GM21723 (cell line): ENCODE measurements at regions not wholly inside any gene's neighbourhood (a gene's known extent, or its start where the extent isn't known, plus 50 kb on each side); places are given as distances from the start of the nearest gene placed in this dataset.
A peak's percentile ranks its signal among the peaks of the same experiment; 100 is the strongest.
"Not testable (repeated sequence)": the region's sequence is repeated elsewhere in the genome, so short reads cannot be mapped to it uniquely, and the experiment has no call there.

Experiments used
- ATAC-seq: cut with Tn5 transposase; IDR thresholded peaks from one replicate; pipeline ENCODE4 v1.9.1; 2021; ENCODE audit warnings: mild to moderate bottlenecking, moderate library complexity; ENCODE audit not compliant: unreplicated experiment

DNA sequence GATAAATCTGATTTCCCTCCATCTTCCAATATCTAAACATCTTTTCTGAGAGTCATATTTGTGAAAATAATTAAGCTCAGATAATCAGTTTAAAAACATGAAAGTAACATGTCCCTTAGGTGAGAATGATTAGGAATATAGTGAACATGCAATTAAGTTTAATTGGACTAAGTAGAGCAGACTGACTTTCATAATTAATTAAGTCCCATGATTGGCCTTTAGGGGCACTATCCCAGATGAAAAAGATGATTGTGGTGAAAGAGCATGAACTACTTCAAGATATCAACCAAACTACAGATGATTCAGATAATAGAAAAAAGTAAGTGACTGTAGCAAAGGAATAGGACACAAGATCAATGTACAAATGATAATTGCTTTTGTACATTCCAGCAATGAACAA lies 758.8 kb downstream of the STIM2 start:
- no peak for ATAC-seq

DNA sequence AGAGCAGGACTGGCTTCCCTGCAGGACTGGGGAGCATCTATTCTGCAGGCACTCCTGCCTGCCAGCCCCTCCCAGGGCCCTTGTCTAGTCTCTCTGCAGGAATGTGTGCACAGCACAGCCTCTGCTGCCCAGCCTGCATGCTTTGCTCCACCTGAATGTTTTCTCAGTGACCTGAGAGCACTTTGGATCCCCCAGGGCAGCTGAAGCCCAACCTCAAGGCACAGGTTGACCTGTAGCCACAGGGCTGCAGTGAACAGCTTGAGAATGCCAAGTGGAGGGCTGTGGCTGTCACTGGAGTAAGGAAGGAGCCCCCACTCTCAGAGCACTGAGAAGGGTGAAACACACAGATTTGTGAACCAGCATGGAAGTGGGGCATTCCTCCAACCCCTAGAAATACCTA lies 760.2 kb downstream of the STIM2 start:
- no peak for ATAC-seq

DNA sequence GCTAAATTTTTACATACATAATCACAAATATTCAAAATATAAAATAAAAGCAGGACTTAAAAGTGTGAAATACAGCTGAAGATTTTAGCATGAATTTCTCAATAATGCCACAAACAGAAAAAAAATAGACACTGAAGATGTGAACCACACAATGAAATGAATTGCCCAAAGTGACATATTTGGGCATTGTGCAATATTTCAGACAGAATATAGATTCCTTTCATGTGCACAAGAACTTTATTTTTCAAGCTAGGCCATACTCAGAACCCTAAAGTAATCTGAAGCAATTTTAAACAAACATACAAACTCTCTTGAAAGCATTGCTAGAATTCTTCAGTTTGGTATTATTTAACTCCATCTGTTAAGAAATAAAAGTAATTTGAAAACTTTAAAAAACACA lies 764.1 kb downstream of the STIM2 start:
- ATAC-seq = no peak

DNA sequence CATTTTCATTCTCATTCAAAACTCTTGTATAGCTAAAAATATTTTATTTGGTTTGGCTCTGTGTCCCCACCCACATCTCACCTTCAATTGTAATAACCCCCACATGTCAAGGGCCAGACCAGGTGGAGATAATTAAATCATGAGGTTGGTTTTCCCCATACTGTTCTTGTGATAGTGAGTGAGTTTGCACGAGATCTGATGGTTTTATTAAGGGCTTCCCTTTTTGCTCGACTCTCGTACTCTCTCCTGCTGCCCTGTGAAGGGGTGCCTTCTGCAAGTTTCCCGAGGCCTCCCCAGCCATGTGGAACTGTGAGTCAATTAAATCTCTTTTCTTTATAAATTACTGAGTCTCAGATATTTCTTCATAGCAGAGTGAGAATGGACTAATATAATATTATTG lies 768.0 kb downstream of the STIM2 start:
- no peak for ATAC-seq

DNA sequence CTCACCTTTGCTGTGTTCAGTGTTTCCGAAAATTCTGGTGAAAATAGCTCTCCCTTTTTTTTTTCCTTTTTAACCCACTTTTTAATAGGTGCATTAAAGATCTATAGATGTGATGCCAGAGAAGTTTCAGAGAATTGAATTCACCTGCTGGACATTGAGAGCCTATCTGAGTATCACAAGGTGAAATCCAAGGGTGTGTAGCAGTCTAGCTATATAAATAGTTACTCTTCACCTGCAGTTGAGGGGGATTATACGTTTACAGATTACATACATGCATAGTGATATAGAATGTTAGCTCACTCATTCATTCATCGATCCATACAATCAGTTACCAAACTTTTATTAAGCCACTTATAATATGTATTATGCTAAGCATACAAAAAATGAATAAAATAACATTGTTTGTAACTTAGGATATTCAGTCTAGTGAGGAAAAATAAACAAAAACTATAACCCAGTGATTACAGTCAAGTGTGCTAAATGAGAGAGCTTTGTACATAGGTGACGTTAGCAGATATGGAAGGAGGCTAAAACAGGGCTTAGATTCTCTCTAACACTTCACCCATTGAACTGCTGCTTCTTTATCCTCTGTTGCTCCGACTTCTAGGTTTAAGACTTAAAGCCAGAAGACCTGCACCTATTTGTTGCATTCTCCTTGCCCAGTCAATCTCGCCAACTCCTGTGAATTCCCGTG lies 769.0 kb downstream of the STIM2 start:
- no peak for ATAC-seq

DNA sequence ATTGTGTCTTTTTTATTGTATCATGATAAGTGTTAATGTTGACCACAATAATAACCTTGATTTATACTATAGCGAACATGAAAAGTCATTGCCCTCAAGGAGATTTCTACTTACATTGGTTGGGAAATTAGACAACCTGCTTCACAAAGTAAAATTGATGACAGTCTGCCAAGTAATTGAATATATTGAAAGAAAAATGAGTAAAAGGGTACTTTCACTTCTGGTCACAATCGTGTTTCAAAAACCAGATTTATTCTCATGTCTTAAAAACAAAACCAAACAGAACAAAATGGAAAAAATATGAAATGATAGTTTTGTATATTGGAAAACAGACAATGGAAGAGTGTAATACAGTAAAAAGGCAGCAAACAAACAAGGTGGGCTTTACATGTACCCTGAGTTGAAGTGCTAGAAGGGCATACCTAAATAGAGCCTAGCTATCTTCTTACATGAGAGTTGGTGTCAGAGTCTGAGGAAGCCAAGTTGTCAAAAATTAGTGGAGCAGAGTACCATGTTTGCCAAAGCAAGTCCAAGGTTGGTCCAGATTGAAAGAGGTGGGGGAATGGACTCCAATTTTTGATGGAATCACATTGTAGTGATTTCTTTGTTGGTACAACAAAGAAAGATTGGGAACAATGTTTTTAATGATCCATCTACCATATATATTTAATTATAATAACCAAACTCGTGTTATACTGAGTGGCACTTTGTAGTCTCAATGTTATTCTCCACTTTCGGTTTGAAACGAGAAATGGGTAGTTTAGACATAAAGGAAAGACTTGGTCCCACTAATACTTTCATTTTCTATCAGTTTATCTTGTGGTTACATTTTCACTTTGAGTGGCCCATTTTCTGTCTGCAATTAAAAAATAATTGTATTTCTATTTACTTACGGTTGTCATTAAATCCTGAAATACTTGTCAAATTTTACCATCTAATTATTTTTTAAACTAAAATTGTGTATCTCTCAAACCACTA lies 775.6 kb downstream of the STIM2 start:
- no peak for ATAC-seq

DNA sequence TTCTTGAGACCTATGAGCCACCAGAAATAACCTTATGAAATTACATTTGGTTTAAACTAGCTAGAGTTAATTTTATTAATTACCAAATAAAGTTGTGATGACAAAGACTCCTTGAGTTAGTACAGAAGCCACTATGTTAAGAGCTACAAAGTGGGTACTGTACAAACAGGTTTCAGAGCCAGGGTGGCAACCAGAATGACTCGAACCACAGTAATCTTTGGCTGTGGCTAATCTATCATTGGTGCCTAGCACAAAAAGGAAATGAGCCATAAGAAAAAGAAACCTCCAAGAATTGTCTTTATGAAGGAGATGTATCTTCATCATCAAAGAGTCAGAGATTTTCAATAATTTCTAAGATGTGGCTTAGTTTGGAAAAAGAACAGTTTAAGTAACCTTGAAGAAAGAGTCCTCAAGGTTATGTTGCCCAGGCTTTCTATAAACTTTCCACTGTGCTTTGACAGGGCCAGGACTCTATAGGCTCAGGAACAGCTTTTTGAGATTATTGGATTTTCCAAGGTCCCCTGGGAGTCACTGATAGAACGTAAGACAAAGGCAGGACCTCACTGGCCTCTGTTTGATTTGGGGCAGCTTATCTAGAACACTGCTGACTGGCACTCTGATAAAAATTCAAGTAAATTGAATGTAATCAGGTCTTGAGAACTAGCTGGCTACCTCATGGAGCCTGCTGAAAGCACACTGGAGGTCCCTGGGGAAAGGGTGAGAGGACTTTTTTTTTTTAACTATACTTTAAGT lies 777.7 kb downstream of the STIM2 start:
- ATAC-seq = no peak

DNA sequence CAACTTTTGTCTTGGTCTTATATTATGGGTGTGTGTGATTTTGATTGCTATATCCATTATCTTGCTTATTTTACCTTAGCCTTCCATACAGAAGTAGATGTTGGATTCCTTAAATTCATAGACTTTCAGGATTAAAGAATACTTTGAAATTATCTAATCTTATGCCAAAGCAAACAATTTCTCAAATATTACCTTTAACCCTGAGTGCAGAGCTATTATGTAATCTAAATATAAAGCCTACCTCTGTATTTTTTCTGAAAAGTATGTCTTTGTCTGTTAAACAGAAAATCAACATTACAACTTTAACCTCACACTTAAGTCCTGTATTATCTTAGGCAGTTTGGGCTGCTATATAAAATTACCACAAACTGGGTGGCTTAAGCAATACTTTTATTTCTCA lies 782.5 kb downstream of the STIM2 start:
- ATAC-seq = no peak

DNA sequence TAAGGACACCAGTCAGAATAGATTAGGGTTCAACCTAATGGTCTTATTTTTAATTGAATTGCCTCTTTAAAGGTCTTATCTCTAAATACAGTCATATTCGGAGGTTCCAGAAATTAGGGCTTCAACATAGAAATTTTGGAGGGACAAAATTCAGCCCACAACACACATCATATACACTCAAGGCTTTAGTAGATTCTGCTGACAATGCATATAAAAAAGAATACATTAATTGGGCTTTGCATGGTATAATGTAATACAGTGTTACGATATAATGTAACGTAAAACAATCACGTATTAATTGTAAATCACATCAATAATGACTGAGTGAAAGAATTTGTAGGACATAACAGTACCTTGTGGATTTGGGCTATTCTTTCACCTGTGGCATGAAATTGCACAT lies 787.8 kb downstream of the STIM2 start:
- ATAC-seq = no peak

DNA sequence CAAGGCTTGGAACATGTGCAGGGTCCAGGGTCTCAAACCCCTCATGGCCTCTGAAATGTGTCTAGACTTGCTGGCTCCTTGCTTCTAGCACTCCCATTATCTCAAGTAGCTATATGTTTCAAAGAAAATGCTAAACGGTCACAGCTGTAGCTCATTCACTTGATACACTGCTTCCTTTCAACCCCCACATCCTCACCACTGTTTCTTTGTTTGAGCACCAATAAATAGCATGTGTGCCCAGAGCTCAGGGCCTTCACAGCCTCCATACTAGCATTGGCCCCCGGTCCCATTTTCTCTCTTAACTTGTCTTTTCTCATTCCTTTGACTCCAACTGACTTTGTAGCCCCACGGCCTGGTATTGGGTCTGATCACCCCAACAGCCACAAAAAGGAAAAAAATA lies 801.8 kb downstream of the STIM2 start:
- no peak for ATAC-seq

DNA sequence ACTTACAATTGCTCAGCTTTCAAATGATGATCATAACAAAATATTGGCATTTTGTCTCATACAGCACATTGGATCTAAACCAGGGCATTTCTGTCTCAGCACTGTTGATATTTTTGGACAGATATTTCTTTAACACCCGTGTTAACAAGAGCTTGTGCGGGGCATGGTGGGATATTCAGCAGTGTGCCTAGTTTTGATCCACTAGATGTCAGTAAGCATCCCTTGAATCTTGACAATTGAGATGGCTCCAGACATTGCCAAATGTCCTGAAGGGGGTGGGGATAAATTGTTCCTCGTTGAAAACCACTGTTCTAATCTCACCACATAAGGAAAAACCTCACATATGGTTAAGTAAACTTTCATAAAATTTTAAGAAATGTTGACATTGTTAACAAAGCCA lies 806.3 kb downstream of the STIM2 start:
- ATAC-seq = no peak

DNA sequence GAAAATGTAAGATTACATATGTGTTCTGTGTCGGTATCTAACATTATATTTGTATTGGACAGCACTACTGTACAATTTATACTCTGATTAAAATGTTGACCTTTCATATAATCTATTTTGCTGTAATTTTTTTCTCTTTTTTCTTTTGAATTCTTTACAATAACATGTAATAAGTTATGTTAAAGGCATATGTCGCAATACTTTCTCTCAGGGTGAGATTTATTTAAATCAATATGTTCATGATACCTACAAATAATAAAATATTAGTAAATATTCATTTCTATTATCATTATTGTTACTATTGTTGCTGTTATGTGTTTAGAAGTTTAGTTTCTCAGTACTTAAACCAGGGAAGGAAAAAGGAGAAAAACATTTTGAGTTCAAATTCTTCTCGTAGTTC lies 807.4 kb downstream of the STIM2 start:
- ATAC-seq = no peak

DNA sequence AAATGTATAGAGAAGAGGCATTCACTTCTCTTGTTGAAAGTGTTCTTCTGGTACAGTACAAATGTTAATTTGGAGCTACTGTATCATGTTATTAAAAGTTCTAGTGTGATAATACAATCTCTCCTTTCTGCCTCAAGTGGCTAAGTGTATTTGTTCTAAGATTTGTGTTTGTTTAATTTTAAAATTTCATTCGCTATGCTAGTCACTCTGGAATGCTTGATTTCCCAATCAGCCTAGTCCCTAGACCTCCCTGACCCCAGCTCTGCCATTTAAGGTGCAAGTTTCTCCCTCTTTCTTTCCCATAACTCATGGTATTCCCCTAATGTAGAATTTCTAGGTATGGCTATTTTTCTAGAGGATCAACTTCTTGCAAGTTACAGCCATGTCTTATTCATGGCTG lies 817.4 kb downstream of the STIM2 start:
- no peak for ATAC-seq

DNA sequence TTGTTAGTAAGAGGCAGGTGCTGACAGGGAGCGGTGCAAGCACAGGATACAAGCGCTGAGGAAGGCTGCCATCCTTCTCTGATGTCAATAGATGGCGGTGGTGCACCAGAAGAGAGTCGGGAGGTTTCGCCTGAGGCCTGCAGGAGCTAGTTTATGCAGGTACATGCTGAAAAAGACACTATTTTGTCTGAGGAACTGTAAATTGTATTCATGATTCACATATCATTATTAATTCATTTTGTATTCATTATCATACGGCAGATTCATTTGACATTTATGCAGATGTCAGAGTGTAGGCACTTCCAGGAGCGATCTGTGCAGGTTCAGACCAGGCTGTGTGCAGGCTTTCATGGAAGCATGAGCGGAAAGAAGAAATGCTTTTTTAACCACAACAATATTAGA lies 824.0 kb downstream of the STIM2 start:
- peak; percentile 89 for ATAC-seq

DNA sequence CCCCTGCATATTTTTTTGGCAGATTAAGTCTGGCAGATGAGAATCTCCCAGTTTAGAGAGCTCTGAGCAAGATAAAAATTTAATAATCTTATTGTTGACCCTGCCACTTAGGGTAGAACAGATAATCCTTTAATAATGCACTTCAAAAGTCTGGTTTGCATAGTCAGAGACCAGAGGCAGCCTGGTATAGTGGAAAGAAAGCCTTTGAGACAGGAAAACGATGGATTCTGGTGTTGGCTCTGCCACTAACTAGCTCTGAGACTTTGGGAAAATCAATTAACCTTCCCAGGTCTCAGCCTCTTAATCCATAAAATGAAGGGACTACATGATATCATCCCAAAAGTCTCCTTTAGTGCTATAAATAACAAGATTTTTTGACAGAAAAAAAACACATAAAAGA lies 824.5 kb downstream of the STIM2 start:
- no peak for ATAC-seq

DNA sequence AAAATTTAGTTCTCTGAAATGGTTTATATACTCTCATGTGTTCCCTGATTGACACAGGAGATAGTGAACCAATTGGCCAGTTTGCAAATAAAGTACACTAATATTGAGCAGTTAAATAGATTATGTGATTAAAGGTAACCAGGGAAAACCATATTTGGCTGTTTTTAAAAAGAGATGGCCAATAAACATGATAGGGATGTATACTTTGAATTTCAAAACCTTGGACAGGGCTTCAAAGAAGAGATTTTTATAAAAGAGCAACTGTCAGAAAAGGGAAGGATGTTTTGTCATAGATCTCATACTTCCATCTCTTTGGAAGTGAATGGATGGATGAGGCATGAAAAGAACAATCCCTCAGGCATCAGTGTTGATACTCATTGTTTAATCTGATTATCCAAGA lies 825.3 kb downstream of the STIM2 start:
- no peak for ATAC-seq

DNA sequence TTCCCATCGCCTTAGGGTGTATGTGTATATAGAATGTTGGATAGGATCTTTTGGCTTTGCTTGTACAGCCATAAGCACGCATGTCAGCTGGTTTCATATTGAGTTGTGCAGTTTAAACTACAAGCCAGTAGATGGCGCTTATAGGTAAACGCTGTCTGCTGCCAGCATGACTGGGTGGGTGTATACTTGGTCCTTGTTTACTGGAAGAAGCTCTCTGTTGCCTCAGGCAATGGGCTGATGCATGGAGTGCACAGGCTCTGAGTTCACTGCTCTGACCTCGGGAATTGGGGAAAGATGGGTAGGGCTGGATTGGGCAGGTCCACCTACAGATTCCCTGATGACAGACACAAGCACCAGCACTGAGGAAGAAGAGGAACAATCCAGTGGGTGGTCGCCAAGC lies 831.5 kb downstream of the STIM2 start:
- peak; percentile 92 for ATAC-seq

DNA sequence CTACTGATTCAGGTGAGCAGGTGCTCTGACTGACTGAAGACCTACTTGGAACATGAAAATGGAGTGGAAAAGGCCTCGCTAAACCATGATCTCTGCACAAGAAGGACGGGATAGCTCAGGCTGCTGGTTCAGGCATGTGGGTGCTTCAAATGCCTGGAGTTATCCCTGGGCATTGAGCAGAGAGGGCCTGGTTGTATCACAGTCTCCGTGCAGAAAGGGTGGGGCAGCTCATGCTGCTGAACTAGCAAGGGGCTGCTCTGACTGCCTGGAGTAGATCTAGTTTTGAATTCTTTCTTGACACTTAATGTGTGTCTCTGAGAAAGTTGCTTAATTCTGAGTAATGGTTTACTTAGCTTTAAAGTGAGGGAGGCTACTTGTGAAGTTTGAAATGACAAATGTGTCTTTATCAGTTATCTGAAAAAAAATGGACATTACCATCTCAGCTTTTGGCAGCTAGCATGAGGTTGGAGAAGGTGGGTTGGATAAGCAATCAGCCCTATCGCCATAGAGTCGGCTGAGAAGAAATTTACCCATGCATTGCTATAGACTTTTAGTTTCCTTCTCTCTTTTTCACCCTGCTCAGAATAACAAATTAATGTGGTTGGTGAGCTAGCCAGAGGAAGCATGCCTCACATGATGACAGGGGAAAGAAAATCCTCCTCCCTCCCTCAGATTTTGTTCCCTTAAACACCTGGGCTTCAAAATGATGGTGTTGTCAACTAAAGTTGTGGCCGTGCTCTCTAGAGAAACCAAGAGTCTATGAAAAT lies 832.4 kb downstream of the STIM2 start:
- ATAC-seq = no peak

DNA sequence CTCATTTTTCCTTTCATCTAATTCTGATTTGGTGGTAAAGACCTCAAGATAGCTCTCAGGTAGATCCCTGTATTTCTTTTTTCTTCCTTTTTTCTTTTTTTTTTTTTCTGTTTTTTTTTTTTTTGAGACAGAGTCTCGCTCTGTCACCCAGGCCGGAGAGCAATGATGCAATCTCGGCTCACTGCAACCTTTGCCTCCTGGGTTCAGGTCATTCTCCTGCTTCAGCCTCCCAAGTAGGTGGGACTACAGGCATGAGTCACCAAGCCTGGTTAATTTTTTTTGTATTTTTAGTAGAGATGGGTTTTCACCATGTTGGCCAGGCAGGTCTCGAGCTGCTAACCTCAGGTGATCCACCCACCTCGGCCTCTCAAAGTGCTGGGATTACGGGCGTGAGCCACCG lies 835.6 kb downstream of the STIM2 start:
- ATAC-seq = not testable (repeated sequence)

DNA sequence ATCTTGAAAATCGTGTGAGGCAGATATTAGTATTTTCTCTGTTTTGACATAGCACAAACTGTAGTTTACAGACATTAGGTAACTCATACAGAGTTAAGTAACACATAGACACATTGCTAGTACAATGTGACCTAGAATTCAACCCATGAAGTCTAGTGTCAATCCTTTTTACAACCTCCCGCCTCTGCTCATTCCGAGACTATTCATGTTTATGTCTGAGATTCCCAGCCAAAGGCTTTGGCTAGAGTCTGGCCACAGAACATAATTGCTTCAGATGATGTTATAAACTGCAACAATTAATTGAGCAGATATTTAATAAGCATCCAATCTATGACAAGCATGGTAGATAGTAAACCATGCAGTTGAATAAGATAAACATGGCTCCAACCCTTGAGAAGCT lies 841.0 kb downstream of the STIM2 start:
- no peak for ATAC-seq
